GM12878 (cell line): ENCODE measurements at regions not wholly inside any gene's neighbourhood (a gene's known extent, or its start where the extent isn't known, plus 50 kb on each side); places are given as distances from the start of the nearest gene placed in this dataset.

Experiments
- ATF7 ChIP-seq: fragments of 450-650 bp; IDR thresholded peaks from 2 replicates; pipeline ENCODE4 v1.6.1; 2016; ENCODE audit warnings: low read depth, mild to moderate bottlenecking
- CEBPZ ChIP-seq: fragments of 150-350 bp; IDR thresholded peaks from 2 replicates; pipeline ENCODE4 v1.6.1; 2016; ENCODE audit warnings: low read depth, low read length
- CHD1 ChIP-seq: IDR thresholded peaks from 2 replicates; pipeline ENCODE4 v1.6.1; 2012; ENCODE audit warnings: low read depth, low read length, improper control_type of control experiment
- CREB1 ChIP-seq: IDR thresholded peaks from 2 replicates; pipeline ENCODE4 v1.6.1; 2012; ENCODE audit warnings: low read depth, mild to moderate bottlenecking, inconsistent platforms
- EP300 ChIP-seq, 2 experiments: fragments of 150-350 bp in 1 of 2; IDR thresholded peaks; 2 replicates each; pipeline ENCODE4 v1.6.1; 2011 to 2012; ENCODE audit warnings: low read depth in 2 of 2, low read length in 2 of 2, borderline replicate concordance in 1 of 2, improper control_type of control experiment in 1 of 2, inconsistent platforms in 1 of 2; ENCODE audit not compliant: control insufficient read depth in 1 of 2
- GABPA ChIP-seq: IDR thresholded peaks from 2 replicates; pipeline ENCODE4 v1.6.1; 2014; ENCODE audit warnings: antibody characterized with exemption, low read depth, mild to moderate bottlenecking, inconsistent platforms
- HCFC1 ChIP-seq: fragments of 150-350 bp; IDR thresholded peaks from 2 replicates; pipeline ENCODE4 v1.6.1; 2014; ENCODE audit warnings: low read length
- IKZF2 ChIP-seq, 2 experiments: fragments of 450-650 bp; IDR thresholded peaks; 2 replicates each; pipeline ENCODE4 v1.6.1; 2017; ENCODE audit warnings: mild to moderate bottlenecking in 2 of 2, moderate library complexity in 2 of 2
- JUND ChIP-seq: IDR thresholded peaks from 2 replicates; pipeline ENCODE4 v1.6.1; 2012; ENCODE audit warnings: low read depth, mild to moderate bottlenecking, low read length, improper control_type of control experiment, moderate library complexity
- KDM1A ChIP-seq: fragments of 200-600 bp; sonication (generic); IDR thresholded peaks from 2 replicates; pipeline ENCODE4 v1.6.1; 2016; ENCODE audit warnings: borderline replicate concordance
- PAX5 ChIP-seq: IDR thresholded peaks from 2 replicates; pipeline ENCODE4 v1.6.1; 2011; ENCODE audit warnings: low read depth, low read length, borderline replicate concordance
- RAD51 ChIP-seq: fragments of 450-650 bp; IDR thresholded peaks from 2 replicates; pipeline ENCODE4 v1.6.1; 2016; ENCODE audit warnings: moderate library complexity, mild to moderate bottlenecking, inconsistent platforms
- SMAD5 ChIP-seq: IDR thresholded peaks from 2 replicates; pipeline ENCODE4 v1.6.1; 2016; ENCODE audit warnings: antibody characterized with exemption, low read depth
- SPI1 ChIP-seq: IDR thresholded peaks from 2 replicates; pipeline ENCODE4 v1.6.1; 2011; ENCODE audit warnings: low read depth, mild to moderate bottlenecking, low read length, moderate library complexity, borderline replicate concordance; ENCODE audit not compliant: insufficient read depth
- TCF12 ChIP-seq: IDR thresholded peaks from 2 replicates; pipeline ENCODE4 v1.6.1; 2011; ENCODE audit warnings: low read depth, mild to moderate bottlenecking, low read length
- YY1 ChIP-seq: IDR thresholded peaks from 2 replicates; pipeline ENCODE4 v1.6.1; 2011; ENCODE audit warnings: low read depth, mild to moderate bottlenecking, low read length
- ZNF217 ChIP-seq: fragments of 450-650 bp; IDR thresholded peaks from 2 replicates; pipeline ENCODE4 v1.6.1; 2017; ENCODE audit warnings: antibody characterized with exemption, mild to moderate bottlenecking
- ZZZ3 ChIP-seq: IDR thresholded peaks from 2 replicates; pipeline ENCODE4 v1.6.1; 2011; ENCODE audit warnings: low read depth; ENCODE audit not compliant: control insufficient read depth, insufficient read length
- TF ChIP-seq, protein P1 (sequence below): IDR thresholded peaks from 2 replicates; pipeline ENCODE4 v1.6.1; 2012; ENCODE audit warnings: mild to moderate bottlenecking, low read depth, low read length
- TF ChIP-seq, protein P2 (sequence below): IDR thresholded peaks from 2 replicates; pipeline ENCODE4 v1.6.1; 2011; ENCODE audit warnings: borderline replicate concordance, low read depth, mild to moderate bottlenecking, moderate library complexity, low read length; ENCODE audit not compliant: insufficient read depth, poor library complexity, severe bottlenecking
- TF ChIP-seq, protein P3 (sequence below): fragments of 450-650 bp; IDR thresholded peaks from 2 replicates; pipeline ENCODE4 v1.6.1; 2017; ENCODE audit warnings: low read depth, mild to moderate bottlenecking, moderate library complexity

GRCh38 chr2:47724221-47724981, 58.5 kb upstream of the MSH6 start (continued):
- TF ChIP-seq CEBPZ, result no peak
- TF ChIP-seq HCFC1, result no peak
- peak; percentile 85 for TF ChIP-seq ATF7
- 0 out of 2 replicates have a peak, but pooled peaks have one; percentile 2 for TF ChIP-seq YY1
- TF ChIP-seq IKZF2 (IDR thresholded peaks at IDR 0.05), result peak; percentile 93 to 94
- peak; percentile 77 for TF ChIP-seq SPI1
- peak; percentile 65 for TF ChIP-seq CREB1
- TF ChIP-seq EP300 (IDR thresholded peaks at IDR 0.05; ENCODE audit: borderline replicate concordance in 1 of 2, control insufficient read depth in 1 of 2, low read depth in 2 of 2, low read length in 2 of 2), result peak; percentile 97
- TF ChIP-seq, protein P1, sequence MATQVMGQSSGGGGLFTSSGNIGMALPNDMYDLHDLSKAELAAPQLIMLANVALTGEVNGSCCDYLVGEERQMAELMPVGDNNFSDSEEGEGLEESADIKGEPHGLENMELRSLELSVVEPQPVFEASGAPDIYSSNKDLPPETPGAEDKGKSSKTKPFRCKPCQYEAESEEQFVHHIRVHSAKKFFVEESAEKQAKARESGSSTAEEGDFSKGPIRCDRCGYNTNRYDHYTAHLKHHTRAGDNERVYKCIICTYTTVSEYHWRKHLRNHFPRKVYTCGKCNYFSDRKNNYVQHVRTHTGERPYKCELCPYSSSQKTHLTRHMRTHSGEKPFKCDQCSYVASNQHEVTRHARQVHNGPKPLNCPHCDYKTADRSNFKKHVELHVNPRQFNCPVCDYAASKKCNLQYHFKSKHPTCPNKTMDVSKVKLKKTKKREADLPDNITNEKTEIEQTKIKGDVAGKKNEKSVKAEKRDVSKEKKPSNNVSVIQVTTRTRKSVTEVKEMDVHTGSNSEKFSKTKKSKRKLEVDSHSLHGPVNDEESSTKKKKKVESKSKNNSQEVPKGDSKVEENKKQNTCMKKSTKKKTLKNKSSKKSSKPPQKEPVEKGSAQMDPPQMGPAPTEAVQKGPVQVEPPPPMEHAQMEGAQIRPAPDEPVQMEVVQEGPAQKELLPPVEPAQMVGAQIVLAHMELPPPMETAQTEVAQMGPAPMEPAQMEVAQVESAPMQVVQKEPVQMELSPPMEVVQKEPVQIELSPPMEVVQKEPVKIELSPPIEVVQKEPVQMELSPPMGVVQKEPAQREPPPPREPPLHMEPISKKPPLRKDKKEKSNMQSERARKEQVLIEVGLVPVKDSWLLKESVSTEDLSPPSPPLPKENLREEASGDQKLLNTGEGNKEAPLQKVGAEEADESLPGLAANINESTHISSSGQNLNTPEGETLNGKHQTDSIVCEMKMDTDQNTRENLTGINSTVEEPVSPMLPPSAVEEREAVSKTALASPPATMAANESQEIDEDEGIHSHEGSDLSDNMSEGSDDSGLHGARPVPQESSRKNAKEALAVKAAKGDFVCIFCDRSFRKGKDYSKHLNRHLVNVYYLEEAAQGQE, result no peak
- peak; percentile 55 for TF ChIP-seq RAD51
- no peak for TF ChIP-seq CHD1
- TF ChIP-seq, protein P2, sequence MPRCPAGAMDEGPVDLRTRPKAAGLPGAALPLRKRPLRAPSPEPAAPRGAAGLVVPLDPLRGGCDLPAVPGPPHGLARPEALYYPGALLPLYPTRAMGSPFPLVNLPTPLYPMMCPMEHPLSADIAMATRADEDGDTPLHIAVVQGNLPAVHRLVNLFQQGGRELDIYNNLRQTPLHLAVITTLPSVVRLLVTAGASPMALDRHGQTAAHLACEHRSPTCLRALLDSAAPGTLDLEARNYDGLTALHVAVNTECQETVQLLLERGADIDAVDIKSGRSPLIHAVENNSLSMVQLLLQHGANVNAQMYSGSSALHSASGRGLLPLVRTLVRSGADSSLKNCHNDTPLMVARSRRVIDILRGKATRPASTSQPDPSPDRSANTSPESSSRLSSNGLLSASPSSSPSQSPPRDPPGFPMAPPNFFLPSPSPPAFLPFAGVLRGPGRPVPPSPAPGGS, result peak; percentile 72
- peak; percentile 99 for TF ChIP-seq PAX5
- TF ChIP-seq JUND, result peak; percentile 70; the same call in 1 of the 2 replicates
- peak; percentile 99 for TF ChIP-seq ZNF217
- TF ChIP-seq TCF12, result peak; percentile 99
- no peak for TF ChIP-seq KDM1A
- no peak for TF ChIP-seq ZZZ3
- TF ChIP-seq SMAD5, result no peak
- TF ChIP-seq, protein P3, sequence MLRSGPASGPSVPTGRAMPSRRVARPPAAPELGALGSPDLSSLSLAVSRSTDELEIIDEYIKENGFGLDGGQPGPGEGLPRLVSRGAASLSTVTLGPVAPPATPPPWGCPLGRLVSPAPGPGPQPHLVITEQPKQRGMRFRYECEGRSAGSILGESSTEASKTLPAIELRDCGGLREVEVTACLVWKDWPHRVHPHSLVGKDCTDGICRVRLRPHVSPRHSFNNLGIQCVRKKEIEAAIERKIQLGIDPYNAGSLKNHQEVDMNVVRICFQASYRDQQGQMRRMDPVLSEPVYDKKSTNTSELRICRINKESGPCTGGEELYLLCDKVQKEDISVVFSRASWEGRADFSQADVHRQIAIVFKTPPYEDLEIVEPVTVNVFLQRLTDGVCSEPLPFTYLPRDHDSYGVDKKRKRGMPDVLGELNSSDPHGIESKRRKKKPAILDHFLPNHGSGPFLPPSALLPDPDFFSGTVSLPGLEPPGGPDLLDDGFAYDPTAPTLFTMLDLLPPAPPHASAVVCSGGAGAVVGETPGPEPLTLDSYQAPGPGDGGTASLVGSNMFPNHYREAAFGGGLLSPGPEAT, result peak; percentile 99
- 0 out of 2 replicates have a peak, but pooled peaks have one; percentile 18 for TF ChIP-seq GABPA
